ENCODE measurements at regions not wholly inside any gene's neighbourhood (a gene's known extent, or its start where the extent isn't known, plus 50 kb on each side); places are given as distances from the start of the nearest gene placed in this dataset.
A peak's percentile ranks its signal among the peaks of the same experiment; 100 is the strongest.
"Not testable (repeated sequence)": the region's sequence is repeated elsewhere in the genome, so short reads cannot be mapped to it uniquely, and the experiment has no call there.

DNA sequence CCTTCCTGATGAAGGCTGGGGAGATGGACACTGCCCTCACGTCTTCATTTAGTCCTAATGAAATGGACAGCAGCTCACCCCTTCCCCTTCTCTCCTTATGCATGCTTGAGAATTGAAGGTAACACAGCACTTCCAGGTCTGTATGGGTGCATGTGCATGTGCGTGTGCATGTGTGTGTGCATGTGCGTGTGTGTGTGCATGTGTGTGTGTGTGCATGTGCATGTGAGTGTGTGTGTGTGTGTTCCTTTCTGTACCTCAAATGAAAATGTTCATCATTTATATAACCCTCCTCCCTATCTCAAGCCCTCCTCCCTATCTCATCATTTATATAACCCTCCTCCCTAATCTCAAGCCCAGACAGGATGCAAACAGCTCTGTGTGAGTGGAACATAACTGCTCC lies 444.8 kb downstream of the MAT2B start:
- DNase-seq (ENCODE audit: low spot score), result no peak

DNA sequence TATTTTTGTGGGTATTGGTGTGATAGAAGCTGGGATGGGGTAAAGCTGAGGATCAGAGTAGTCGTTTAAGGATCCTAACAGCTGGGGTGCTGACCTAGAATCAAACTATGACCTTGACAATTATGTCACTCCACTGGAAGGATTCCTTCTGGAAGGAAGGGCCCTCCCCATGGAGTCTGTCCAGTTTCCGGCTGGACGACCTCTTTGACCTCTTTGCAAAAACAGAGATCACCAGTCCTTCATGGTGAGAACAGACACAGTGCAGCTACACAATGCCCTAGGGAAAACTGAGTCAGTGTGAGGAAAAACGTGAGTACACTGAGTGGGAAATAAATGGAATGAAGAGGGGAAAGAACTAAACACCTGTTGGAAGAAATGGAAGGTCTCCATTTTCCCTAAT lies 445.6 kb downstream of the MAT2B start:
- DNase-seq (ENCODE audit: low spot score), result no peak

DNA sequence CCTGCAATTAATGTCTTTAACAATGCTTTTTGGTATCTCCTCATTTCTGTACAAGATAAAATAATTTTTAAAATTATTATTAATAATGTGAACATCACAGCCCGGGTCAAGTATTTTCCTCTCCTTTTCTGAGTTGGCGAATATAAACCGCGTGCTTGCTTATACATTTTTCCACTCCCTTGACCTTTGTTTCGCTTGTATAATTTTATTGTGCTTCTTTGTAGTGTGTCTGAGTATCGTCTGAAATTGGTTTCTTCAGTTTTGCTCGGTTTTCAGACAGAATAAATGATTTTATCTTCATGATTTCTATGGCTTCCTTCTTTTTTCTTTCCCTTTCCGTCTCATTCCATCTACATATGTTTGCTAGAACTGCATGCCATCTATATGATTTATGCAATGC lies 448.5 kb downstream of the MAT2B start:
- DNase-seq (ENCODE audit: low spot score), result no peak

DNA sequence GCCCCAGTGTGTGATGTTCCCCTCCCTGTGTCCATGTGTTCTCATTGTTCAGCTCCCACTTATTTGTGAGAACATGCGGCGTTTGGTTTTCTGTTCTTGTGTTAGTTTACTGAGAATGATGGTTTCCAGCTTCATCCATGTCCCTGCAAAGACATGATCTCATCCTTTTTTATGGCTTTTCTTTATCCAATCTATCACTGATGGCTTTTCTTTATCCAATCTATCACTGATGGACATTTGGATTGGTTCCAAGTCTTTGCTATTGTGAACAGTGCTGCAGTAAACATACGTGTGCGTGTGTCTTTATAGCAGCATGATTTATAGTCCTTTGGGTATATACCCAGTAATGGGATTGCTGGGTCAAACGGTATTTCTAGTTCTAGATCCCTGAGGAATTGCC lies 455.8 kb downstream of the MAT2B start:
- not testable (repeated sequence) for DNase-seq (ENCODE audit: low spot score)

DNA sequence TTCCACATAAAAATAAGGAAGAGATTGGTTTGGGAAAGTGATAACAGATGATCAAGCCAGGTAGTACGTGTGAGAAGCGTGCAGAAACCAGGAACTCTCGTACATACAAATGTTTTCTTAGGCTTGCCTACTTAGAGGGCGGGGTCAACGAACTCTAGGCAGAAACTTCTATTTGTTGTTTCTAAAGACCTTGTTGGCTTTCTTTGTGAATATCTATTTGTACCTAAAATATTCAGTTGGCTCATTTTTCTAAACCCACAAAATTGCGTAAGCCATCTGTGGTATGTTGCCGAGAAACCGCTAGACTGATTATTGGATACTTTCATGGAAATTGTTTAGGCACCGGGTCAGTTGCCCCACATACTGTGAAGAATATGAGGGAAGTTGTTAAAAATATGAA lies 458.5 kb downstream of the MAT2B start:
- DNase-seq (ENCODE audit: low spot score), result no peak

DNA sequence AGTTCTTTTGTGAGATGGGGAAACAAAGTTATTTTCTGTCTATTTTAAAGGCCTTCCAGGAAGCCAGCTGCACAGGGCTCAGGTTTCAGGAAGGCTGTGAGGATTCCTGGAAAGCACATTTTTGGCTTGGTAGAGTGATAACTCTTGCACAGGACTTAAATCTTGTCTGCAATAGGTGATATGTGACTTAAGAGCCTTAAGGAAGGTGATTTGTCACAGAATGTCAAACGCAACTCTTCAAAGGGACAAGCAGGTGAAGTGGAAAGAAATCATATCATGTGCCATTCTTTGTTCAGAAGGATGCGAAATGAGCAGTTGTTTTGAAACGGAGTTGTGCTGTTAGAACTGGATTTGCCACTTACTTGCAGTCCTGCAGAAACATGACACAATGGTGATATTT lies 459.3 kb downstream of the MAT2B start:
- DNase-seq (ENCODE audit: low spot score), result no peak

DNA sequence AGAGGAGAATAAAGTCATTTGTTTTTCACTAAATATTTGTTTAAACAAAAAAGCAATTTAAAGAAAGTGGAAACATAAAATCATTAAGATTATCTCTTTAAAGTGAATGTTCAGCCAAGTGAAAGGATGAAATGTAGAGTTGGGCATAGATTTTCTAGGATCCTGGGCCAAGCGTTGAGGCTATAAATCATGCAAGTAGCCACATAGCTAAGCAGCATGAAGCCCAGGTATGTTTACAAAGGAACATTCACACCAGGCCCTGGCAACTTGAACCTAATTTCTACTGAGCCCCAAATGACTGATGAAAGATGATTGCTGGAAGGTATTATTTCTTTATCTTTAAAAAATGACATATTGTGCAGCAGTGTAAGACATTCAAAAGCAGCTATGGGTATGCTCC lies 461.8 kb downstream of the MAT2B start:
- no peak for DNase-seq (ENCODE audit: low spot score)

DNA sequence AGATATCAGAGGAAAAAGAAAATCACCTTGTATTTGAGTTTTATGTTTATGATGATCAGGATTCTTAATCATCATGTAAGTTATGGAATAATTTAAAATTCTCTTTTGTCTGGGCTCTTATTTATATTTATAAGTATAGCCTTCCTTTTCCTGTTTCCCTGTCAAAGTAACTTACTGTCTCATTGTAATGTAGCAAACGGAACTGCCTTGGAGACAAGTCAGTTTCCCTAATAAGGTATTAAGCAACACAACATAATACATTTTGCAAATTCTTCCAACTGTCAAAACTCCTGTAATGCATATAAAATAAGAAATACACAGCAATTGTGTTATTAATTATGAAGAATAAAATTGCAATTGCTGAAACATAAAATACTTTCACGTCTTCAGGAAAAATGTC lies 463.2 kb downstream of the MAT2B start:
- no peak for DNase-seq (ENCODE audit: low spot score)

DNA sequence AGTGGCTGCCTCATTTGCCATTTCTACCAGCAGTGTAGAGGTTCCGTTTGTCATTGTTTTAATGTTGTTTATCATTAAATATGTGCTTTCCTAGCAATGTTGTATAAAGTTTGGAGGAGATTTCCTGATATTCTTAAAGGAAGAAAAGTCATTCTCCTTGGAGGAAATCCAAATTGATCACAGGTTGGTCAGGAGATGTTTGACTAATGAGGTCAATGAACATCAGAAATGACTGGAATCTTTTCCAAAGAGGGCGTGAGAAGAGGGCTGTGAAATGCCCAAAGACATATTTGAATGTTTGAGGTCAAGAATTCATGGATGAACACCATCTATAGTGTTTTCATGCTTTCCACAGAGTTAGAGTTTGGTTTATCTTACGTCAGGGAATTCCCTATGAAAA lies 471.3 kb downstream of the MAT2B start:
- no peak for DNase-seq (ENCODE audit: low spot score)

DNA sequence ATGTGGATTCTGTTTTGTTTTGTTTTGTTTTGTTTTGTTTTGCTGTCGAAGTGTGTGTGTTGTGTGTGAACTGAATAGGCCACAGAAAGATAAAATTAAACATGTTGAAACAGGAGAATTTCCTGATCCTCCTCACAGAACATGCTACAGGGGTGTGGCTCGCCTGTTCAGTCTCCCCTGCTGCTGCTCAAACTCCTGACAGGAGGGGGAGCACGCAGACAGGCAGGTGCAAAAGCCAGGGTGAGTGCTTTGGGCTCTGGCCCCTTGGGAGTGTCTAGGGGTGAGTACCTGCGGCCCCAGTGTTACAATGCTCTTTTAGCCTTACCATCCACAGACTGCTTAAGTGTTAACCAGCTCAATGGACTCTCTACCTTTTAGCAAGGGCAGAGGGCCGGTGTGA lies 473.5 kb downstream of the MAT2B start:
- no peak for DNase-seq (ENCODE audit: low spot score)

DNA sequence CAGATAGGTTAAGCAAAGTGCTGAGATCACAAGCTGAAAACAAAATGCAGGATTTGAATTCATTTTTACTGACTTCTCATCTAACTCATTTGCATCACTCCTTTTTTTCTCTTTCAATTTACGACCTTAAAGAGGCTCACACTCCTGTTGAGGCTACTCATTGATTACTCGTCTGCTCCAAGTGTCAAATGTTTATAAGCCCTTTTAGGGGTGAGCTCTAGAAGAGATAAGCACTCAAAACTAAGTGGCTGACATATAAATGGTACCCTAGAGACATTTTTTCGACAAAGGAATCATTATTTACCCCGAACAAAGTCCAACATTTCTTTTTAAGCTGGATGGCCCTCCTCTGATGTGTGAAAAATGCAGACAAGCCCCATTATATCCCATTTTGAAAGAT lies 483.1 kb downstream of the MAT2B start:
- DNase-seq (ENCODE audit: low spot score), result no peak

DNA sequence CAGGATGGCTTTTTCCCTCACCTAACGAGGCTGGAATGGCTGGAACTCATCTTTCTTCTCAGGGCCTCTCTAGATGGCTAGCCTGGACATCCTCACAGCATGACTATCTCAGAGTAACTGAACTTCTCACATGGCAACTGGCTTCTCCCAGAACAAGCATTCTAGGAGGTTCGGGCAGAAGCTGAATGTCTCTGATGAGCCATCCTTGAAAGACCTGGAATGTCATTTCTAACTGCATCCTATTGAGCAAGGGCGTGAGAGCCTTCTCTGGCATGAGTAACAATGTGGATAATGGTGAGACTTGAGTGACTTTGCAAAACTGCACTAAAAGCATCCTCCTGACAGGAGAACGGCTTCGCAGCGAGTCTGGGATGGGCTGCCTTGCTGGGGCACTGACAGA lies 487.7 kb downstream of the MAT2B start:
- no peak for DNase-seq (ENCODE audit: low spot score)

DNA sequence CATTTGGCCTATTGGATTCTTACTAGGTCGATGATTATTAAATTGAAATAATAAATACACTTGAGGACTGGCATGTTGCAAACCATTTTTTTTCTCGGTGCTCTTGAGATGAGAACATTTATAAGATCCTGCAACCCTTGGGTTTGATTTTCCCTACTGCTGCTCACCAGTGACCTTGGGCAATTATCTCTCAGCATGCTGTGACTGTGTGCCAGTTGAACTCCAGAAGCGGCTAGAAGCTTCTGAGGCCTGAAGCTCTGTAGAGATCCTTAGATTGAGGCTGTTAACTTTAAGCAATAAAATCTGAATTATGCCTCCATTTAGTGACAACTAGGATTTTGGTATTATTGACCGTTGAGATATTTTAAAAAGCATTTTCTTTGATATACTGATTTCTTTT lies 489.8 kb downstream of the MAT2B start:
- no peak for DNase-seq (ENCODE audit: low spot score)

DNA sequence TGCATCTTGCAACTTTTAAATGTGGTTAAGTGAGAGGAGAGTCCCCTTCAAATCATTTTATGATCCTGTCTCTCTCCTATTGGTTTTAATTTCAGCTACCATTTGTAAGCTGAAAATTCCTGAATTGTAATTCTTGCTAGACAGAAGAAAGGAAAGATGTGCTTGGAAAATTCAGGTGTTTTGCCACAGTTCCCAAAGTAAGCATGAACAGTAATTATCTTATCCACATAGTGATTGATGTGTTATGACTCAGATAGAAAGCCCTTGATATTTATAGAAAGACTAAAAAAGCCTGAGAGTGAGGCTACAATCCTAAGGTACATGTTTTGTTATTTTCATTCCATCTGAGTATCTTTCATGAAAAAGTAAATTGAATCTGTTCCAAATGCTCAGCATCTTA lies 492.5 kb downstream of the MAT2B start:
- no peak for DNase-seq (ENCODE audit: low spot score)

DNA sequence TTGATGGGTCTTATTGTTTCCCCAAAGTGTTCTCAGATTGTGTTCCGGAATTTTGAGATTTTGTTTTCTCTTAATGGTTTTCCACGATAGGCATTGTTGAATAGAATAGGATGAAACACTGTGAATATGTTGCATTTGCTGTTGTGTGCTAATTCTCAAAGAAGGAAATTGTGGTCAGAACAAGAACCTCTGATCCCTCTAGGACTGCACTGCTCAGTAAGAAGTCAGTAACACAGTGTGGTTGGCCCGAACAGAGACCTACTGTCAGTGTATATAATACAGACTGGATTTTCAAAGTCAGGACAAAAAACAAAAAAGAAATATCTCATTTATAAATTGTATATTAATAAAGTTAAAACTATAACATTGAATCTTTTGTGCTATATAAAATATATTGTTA lies 494.8 kb downstream of the MAT2B start:
- DNase-seq (ENCODE audit: low spot score), result no peak

DNA sequence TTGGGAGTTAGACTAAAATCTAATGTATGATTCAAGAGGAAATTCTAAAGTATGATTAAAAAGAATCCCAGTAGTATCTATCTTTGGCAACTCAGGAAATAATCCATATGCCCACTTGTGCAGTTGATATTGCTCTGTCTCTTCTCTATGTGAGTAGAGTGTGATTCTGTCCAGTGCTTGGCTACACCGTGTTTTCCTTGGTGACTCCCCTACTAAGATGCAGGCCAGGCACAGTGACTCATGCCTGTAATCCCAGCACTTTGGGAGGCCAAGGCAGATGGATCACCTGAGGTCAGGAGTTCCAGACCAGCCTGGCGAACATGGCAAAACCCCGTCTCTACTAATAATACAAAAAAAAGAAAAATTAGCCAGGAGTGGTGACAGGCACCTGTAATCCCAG lies 495.4 kb downstream of the MAT2B start:
- DNase-seq (ENCODE audit: low spot score), result no peak

DNA sequence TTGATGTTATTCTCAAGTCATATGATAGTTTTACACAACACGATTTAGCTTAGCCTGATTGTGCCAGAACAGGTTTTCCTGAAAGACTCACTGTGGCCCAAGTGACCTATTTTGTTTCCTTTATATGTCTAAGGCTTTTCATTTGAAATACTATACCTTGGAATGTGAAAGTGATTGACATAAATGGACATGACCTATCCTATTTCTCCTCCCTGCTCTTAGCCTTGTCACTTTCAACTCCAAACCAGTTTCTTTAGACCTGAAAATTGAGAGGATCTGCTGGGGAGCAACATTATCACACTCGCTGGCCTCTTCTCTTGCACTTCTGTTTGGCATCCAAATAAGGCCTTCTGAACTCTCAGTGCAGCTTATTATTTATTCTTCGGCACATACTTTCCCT lies 496.8 kb downstream of the MAT2B start:
- no peak for DNase-seq (ENCODE audit: low spot score)

DNA sequence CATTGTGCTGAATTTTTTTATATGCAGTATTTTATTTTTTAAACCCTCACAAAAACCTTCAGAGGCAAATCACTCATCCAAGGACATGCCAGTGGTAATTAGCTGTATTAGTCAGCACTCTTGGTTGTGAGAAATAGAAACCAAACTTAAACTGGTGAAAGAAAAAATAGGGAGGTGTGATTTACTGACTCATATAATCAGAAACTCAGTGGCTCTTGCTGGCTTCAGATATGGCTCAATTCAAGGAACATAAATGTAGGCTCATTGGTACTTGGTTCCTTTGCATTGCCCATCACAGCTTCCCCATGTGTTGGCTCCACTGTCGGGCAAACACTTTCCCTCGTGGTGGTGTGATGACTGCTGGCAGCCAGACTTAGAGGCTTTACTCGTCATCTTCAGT lies 497.2 kb downstream of the MAT2B start:
- no peak for DNase-seq (ENCODE audit: low spot score)

DNA sequence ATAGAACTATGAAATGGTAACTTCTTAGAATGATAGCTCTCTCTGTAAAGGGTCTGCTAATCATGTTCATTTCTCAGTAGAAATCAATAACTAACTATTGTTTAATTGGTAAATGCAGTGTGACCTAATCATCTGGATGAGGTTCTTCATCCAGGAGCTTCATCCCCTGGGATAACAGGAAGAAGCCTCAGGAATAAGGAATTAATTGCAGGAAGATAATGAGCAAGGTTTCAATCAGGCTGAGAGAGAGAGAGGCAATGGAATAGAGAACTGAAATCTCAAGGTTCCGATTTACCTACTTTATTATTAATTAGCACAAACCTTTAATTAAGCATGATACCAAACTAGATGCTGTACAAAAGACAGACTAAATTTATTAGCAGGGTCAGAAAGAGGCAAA lies 499.7 kb downstream of the MAT2B start:
- no peak for DNase-seq (ENCODE audit: low spot score)

DNA sequence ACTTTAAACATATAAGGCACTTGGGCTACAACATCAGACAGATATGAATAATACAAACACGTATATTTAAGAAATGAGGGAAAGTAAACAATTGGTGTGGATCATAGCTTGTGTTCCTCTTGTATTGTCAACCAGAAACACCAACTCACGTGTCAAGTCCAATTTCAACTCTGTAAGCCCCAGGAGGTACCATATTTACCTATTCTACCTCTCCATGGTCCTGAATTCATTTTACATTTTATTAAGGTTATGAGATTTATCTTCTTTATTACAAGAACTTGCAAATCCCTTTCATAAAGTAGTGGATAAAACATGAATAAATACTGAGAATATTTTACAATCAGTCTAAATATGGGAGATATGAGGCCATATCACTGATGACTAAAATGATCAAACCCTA lies 501.6 kb downstream of the MAT2B start:
- no peak for DNase-seq (ENCODE audit: low spot score)

DNA sequence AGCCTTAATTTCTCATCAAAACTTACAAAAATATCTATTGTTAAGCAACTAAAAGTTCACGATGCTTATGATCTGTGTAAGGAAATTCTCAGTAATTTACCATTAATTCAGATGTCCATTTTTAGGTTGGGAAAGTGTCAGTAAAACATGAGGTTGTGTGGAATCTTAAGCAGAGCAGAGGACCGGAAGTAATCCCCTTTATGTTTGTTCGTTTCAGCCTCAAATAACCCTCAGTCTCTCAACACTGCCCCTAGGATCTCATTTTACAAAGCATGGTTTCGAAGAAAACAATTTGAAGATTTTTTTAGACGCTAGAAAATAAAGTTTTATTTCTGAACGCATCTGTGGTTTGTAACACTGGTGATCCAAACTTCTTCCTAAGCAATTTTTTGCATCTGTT lies 504.2 kb downstream of the MAT2B start:
- DNase-seq (ENCODE audit: low spot score), result no peak

DNA sequence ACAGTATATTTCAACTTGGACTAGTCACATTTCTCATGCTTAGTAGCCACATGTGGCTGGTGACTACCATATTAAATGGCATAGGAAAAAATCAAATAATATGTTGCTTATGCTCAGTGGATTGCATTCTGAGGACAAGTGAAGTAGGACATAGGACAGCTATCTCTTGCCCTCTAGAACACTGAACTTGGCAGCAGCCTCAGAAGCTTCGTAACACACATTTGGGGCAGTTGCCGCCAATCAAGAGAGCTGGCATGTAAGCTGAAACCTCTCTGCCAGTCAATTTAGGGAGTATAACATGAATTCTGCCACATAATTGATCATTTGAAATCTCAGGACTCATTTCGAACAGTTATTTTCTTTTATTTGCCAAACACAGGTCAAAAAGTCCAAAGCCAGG lies 505.5 kb downstream of the MAT2B start:
- DNase-seq (ENCODE audit: low spot score), result no peak

DNA sequence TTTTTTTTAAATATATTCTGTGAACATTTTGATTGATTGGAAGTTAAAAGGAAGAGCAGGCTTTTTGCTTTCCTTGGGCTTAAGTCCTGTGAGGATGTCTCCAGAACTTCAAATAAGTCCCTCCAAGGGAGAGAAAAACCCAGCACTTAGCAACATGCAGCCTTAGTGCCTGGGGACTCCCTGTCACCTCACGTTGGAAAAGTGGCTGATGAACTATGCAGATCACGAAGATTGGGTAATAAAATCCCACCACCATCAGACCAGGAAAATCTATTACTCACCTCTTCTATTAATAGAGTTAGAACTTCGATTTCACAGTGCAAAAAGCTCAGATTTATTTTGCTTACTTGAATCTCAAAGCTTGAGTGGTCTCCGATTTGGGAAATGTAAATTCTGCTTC lies 507.0 kb downstream of the MAT2B start:
- DNase-seq (ENCODE audit: low spot score), result no peak

DNA sequence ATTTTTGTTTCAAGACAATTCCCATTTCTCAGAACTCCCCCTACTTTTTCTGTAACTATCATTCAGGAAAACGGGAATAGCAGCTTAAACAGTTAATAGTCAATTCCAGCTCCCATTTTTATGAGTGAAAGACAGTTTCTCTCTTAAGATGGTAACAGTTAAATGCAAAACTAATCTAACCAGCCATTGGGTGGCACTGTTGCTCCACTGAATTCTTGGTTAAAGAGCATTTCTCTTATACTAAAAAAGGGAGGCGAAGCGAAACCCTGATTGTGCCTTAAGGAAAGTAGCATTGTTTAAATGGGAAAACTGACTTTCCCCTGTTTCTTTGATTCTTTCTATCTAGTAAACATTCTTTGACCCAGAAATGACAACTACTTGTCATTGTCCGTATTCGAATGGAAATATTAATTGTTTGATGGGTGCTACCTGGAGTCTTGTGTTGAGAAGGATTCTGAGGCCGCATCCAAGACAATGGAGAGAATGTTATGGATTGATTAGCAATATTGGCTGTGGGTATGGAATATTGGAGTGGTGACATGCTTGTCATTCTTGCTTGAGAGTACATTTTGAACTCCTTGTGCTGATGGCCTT lies 507.8 kb downstream of the MAT2B start:
- peak; percentile 5 for DNase-seq (ENCODE audit: low spot score)

DNA sequence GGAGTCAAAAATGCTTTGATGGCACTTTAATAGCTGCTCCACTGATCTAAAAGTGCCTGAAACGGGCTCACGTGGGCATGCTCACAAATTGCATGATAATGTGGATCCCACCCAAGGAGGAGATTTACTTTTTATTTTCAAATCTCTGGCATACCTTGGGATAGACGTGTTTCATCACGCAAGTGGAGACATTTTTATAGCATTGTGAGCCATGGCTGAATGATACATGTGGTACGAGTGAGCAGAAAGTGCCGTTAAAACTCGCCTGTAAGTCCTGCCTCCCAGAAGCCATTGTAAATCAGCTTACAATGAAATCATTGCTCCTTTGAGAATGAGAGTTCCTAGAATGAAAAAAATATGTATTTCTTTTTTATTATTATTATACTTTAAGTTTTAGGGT lies 514.7 kb downstream of the MAT2B start:
- no peak for DNase-seq (ENCODE audit: low spot score)

Measured in HuH-7.5 (cell line).